H9 (cell line): ENCODE measurements at regions not wholly inside any gene's neighbourhood (a gene's known extent, or its start where the extent isn't known, plus 50 kb on each side); places are given as distances from the start of the nearest gene placed in this dataset.

Source experiments
- DNase-seq: peaks from one replicate; pipeline ENCODE4 v3.0.0-alpha.2; 2017
- H2AFZ ChIP-seq: one replicate; pipeline ENCODE4 v1.6.1; 2013; ENCODE audit warnings: mild to moderate bottlenecking, low read length, control low read depth, moderate library complexity
- H2AK5ac ChIP-seq: 2 replicates; pipeline ENCODE4 v1.6.1; 2013; ENCODE audit warnings: low read length, control low read depth, mixed read lengths; ENCODE audit not compliant: insufficient read length
- H2BK120ac ChIP-seq: one replicate; pipeline ENCODE4 v1.6.1; 2013; ENCODE audit warnings: low read depth, mild to moderate bottlenecking, low read length, control low read depth, inconsistent platforms; ENCODE audit not compliant: poor library complexity, severe bottlenecking
- H2BK12ac ChIP-seq: 2 replicates; pipeline ENCODE4 v1.6.1; 2013; ENCODE audit warnings: low read length, control low read depth, mixed read lengths, low read depth; ENCODE audit not compliant: insufficient read length
- H2BK15ac ChIP-seq: 2 replicates; pipeline ENCODE4 v1.6.1; 2013; ENCODE audit warnings: low read depth, low read length, control low read depth
- H2BK20ac ChIP-seq: one replicate; pipeline ENCODE4 v1.6.1; 2013; ENCODE audit warnings: low read depth, mild to moderate bottlenecking, low read length, control low read depth, inconsistent platforms; ENCODE audit not compliant: poor library complexity, severe bottlenecking
- H2BK5ac ChIP-seq: 2 replicates; pipeline ENCODE4 v1.6.1; 2013; ENCODE audit warnings: low read length, control low read depth, mixed read lengths; ENCODE audit not compliant: insufficient read length
- H3K14ac ChIP-seq: 2 replicates; pipeline ENCODE4 v1.6.1; 2013; ENCODE audit warnings: low read length, control low read depth; ENCODE audit not compliant: insufficient read depth
- H3K18ac ChIP-seq: 2 replicates; pipeline ENCODE4 v1.6.1; 2013; ENCODE audit warnings: low read depth, mild to moderate bottlenecking, mixed read lengths, low read length, control low read depth; ENCODE audit not compliant: insufficient read length
- H3K23ac ChIP-seq: 2 replicates; pipeline ENCODE4 v1.6.1; 2013; ENCODE audit warnings: low read length, control low read depth, mixed read lengths, low read depth; ENCODE audit not compliant: insufficient read length
- H3K23me2 ChIP-seq: 2 replicates; pipeline ENCODE4 v1.6.1; 2013; ENCODE audit warnings: low read depth, mild to moderate bottlenecking, mixed read lengths, low read length, control low read depth; ENCODE audit not compliant: insufficient read length, poor library complexity, severe bottlenecking
- H3K27ac ChIP-seq: 2 replicates; pipeline ENCODE4 v1.5.1; 2013; ENCODE audit warnings: low read length, control low read depth, mixed read lengths, low read depth; ENCODE audit not compliant: insufficient read length
- H3K27me3 ChIP-seq: 2 replicates; pipeline ENCODE4 v1.6.1; 2013; ENCODE audit warnings: low read length, control low read depth, inconsistent platforms; ENCODE audit not compliant: insufficient read depth
- H3K4ac ChIP-seq: 2 replicates; pipeline ENCODE4 v1.6.1; 2013; ENCODE audit warnings: low read depth, mild to moderate bottlenecking, control low read depth, inconsistent platforms, low read length, moderate library complexity
- H3K4me1 ChIP-seq: 2 replicates; pipeline ENCODE4 v1.6.1; 2013; ENCODE audit warnings: low read length, control low read depth, inconsistent platforms; ENCODE audit not compliant: insufficient read depth
- H3K4me2 ChIP-seq: 2 replicates; pipeline ENCODE4 v1.6.1; 2013; ENCODE audit warnings: low read length, control low read depth, mixed read lengths; ENCODE audit not compliant: insufficient read length, insufficient read depth
- H3K56ac ChIP-seq: 2 replicates; pipeline ENCODE4 v1.6.1; 2013; ENCODE audit warnings: low read depth, mild to moderate bottlenecking, mixed read lengths, low read length, control low read depth; ENCODE audit not compliant: insufficient read length
- H3K79me1 ChIP-seq: 2 replicates; pipeline ENCODE4 v1.6.1; 2013; ENCODE audit warnings: low read depth, mild to moderate bottlenecking, moderate library complexity, low read length, control low read depth, inconsistent platforms; ENCODE audit not compliant: insufficient read depth, poor library complexity, severe bottlenecking
- H3K79me2 ChIP-seq: 2 replicates; pipeline ENCODE4 v1.6.1; 2013; ENCODE audit warnings: low read length, control low read depth, inconsistent platforms; ENCODE audit not compliant: insufficient read depth
- H3K9ac ChIP-seq: 2 replicates; pipeline ENCODE4 v1.6.1; 2013; ENCODE audit warnings: low read length, control low read depth, mixed read lengths; ENCODE audit not compliant: insufficient read length; ENCODE audit errors: extremely low read depth
- H3K9me3 ChIP-seq: one replicate; pipeline ENCODE4 v1.6.1; 2013; ENCODE audit warnings: low read depth, low read length, inconsistent platforms; ENCODE audit not compliant: control insufficient read depth
- H3T11ph ChIP-seq: one replicate; pipeline ENCODE4 v1.6.1; 2013; ENCODE audit warnings: mild to moderate bottlenecking, low read length, control low read depth, inconsistent platforms
- H4K20me1 ChIP-seq: one replicate; pipeline ENCODE4 v1.6.1; 2013; ENCODE audit not compliant: control insufficient read depth, insufficient read length, insufficient read depth
- H4K5ac ChIP-seq: 2 replicates; pipeline ENCODE4 v1.6.1; 2013; ENCODE audit warnings: low read depth, mild to moderate bottlenecking, mixed read lengths, low read length, control low read depth; ENCODE audit not compliant: insufficient read length
- H4K8ac ChIP-seq: replicated peaks from 2 replicates; pipeline ENCODE4 v1.6.1; 2013; ENCODE audit warnings: low read length, control low read depth, mixed read lengths, low read depth; ENCODE audit not compliant: insufficient read length
- H4K91ac ChIP-seq: 2 replicates; pipeline ENCODE4 v1.6.1; 2013; ENCODE audit warnings: low read depth, mild to moderate bottlenecking, moderate library complexity, mixed read lengths, low read length, control low read depth; ENCODE audit not compliant: insufficient read length
- H3K27ac Mint-ChIP-seq, 3 experiments: 2 replicates in 2 of 3; 3 replicates in 1 of 3; pipeline ENCODE4 v1.8.0; 2020 to 2021; ENCODE audit warnings: mixed read lengths in 3 of 3, mild to moderate bottlenecking in 1 of 3, moderate library complexity in 1 of 3
- H3K27me3 Mint-ChIP-seq: 2 replicates; pipeline ENCODE4 v1.8.0; 2021; ENCODE audit warnings: low read depth, mild to moderate bottlenecking, moderate library complexity, mixed read lengths
- H3K36me3 Mint-ChIP-seq, 3 experiments: 2 replicates in 2 of 3; 3 replicates in 1 of 3; pipeline ENCODE4 v1.8.0; 2020 to 2021; ENCODE audit warnings: low read depth in 3 of 3, mixed read lengths in 3 of 3; ENCODE audit not compliant: insufficient read depth in 1 of 3
- H3K4me1 Mint-ChIP-seq, 2 experiments: 2 replicates each; pipeline ENCODE4 v1.8.0; 2020; ENCODE audit warnings: mixed read lengths in 2 of 2
- H3K4me3 Mint-ChIP-seq, 2 experiments: 2 replicates in 1 of 2; 3 replicates in 1 of 2; pipeline ENCODE4 v1.8.0; 2020 to 2021; ENCODE audit warnings: mild to moderate bottlenecking in 2 of 2, mixed read lengths in 2 of 2, moderate library complexity in 1 of 2
- H3K9me3 Mint-ChIP-seq, 2 experiments: 2 replicates in 1 of 2; 3 replicates in 1 of 2; pipeline ENCODE4 v1.8.0; 2020; ENCODE audit warnings: mild to moderate bottlenecking in 2 of 2, mixed read lengths in 2 of 2, moderate library complexity in 1 of 2
- WGBS: extraction: QIAGEN DNeasy Blood & Tissue Kit; methylation state at CpG from one replicate; pipeline ENCODE4 v1.1.7; 2013; ENCODE audit warnings: missing lambda C conversion rate, low lambda C conversion rate, mixed read lengths; ENCODE audit not compliant: insufficient read length; ENCODE audit errors: extremely low coverage; 5-methylcytosine and 5-hydroxymethylcytosine counted together
- TF ChIP-seq, protein P1 (sequence below): fragments of 200-600 bp; sonication (generic); conservative IDR thresholded peaks from 3 replicates; pipeline ENCODE4 v1.8.0; 2021; ENCODE audit warnings: antibody characterized with exemption, mild to moderate bottlenecking

DNA sequence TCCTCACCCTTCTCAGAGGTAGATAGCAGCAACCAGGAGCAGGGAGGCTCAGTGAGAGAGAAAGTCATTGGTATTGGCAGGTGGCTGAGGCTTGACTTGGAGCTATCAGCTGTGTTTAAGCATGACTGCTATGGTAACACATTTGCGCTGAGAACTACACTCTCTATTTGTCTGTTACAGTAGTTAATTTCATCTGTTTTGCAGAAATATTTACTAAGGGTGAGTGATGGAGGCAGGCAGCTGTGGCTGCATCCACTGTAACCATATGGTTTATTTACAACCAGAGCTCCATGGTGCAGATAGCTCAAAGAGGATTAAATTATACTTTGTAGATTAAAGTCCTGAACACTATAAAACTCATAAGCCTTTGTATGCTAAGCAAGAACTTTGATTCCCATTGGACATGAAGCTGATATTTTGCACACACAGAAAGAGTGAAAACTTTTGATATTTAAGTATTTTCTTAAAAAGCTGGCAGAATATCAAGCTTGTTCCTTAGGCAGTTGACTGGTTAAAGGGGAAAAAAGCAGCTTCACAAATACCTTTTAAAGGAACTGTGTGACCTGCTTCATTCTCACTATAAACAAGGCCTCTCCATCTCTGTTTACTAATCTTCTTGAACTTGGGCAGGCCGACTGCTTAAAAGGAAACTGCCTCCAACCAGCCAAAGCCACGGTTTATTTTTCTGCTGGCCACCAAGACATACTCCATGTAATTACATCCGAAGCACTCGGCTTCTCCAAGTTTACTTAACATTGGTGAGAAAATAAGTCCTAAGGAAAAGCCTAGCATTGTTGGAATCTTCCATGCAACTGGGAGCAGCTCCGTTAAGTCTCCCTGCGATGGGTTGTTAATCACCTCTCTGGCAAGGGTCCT lies 299.8 kb upstream of the ZFHX3 start:
- Mint-ChIP-seq H3K9me3 (no peaks in the 10 kb centered on the region), H3K4me1 (peaks cover 6 to 8% of the 10 kb centered on the region in 2 experiments; a peak in 3 of 4 replicates), H3K27ac (no peak overlapping the region), H3K4me3 (no peak overlapping the region), H3K36me3 (no peaks in the 10 kb centered on the region; a peak in 1 of 7 replicates), H3K27me3 (peaks cover 6% of the 10 kb centered on the region)
- no CpG with 5 or more reads among the region's 7 CpGs for WGBS
- H2BK12ac ChIP-seq: no peak overlapping the region
- H3K79me2 ChIP-seq: no peaks in the 10 kb centered on the region
- H2AK5ac ChIP-seq: no peak overlapping the region
- H3K27ac ChIP-seq: no peak overlapping the region
- H3T11ph ChIP-seq: no peak overlapping the region
- TF ChIP-seq, protein P1, sequence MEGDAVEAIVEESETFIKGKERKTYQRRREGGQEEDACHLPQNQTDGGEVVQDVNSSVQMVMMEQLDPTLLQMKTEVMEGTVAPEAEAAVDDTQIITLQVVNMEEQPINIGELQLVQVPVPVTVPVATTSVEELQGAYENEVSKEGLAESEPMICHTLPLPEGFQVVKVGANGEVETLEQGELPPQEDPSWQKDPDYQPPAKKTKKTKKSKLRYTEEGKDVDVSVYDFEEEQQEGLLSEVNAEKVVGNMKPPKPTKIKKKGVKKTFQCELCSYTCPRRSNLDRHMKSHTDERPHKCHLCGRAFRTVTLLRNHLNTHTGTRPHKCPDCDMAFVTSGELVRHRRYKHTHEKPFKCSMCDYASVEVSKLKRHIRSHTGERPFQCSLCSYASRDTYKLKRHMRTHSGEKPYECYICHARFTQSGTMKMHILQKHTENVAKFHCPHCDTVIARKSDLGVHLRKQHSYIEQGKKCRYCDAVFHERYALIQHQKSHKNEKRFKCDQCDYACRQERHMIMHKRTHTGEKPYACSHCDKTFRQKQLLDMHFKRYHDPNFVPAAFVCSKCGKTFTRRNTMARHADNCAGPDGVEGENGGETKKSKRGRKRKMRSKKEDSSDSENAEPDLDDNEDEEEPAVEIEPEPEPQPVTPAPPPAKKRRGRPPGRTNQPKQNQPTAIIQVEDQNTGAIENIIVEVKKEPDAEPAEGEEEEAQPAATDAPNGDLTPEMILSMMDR: no peak
- H3K23me2 ChIP-seq: no peaks in the 10 kb centered on the region
- no peak overlapping the region for H3K4ac ChIP-seq
- H2BK5ac ChIP-seq: no peak overlapping the region
- no peak overlapping the region for H3K23ac ChIP-seq
- H4K20me1 ChIP-seq: no peaks in the 10 kb centered on the region
- H3K4me2 ChIP-seq: no peak overlapping the region
- H3K79me1 ChIP-seq: no peaks in the 10 kb centered on the region
- no peak overlapping the region for H2AFZ ChIP-seq
- no peak overlapping the region for H3K18ac ChIP-seq
- H4K5ac ChIP-seq: no peak overlapping the region
- no peak overlapping the region for H2BK15ac ChIP-seq
- no peak overlapping the region for H4K91ac ChIP-seq
- no peak overlapping the region for H4K8ac ChIP-seq
- no peak overlapping the region for H2BK120ac ChIP-seq
- no peak overlapping the region for H3K9ac ChIP-seq
- DNase-seq: no peak
- no peaks in the 10 kb centered on the region for H3K4me1 ChIP-seq
- no peak overlapping the region for H2BK20ac ChIP-seq
- H3K27me3 ChIP-seq: no peaks in the 10 kb centered on the region
- H3K14ac ChIP-seq: no peak overlapping the region
- H3K56ac ChIP-seq: no peak overlapping the region
- H3K9me3 ChIP-seq: no peaks in the 10 kb centered on the region
